ENCODE measurements at regions not wholly inside any gene's neighbourhood (a gene's known extent, or its start where the extent isn't known, plus 50 kb on each side); places are given as distances from the start of the nearest gene placed in this dataset.

- no peak for DNase-seq
These were observed 220.3 kb downstream of the C1D start for GRCh38 chr2:67842375-67842959.

DNA sequence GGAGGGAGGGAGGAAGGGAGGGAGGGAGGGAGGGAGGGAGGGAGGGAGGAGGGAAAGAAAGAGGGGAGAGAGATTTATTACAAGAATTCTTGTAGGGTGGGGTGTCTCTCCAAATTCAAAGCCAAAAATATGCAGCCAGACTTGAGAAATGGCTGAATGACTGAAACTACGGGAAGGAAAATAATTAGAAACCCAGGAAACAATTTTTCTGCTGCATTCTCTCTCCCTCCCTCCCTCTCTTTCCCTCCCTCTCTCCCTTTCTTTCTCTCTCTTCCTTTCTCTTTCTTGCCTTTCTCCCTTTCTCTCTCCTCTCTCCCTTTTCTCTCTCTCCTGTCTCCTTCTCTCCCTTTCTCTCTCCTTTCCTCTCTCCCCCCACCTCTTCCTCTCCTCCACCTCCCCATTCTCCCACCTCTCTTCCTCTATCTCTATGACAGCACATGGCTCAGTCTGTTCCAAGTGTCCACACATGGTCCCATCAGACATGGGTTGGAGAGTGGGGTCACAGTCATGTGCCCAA lies 218.7 kb downstream of the C1D start:
- no peak for DNase-seq

DNA sequence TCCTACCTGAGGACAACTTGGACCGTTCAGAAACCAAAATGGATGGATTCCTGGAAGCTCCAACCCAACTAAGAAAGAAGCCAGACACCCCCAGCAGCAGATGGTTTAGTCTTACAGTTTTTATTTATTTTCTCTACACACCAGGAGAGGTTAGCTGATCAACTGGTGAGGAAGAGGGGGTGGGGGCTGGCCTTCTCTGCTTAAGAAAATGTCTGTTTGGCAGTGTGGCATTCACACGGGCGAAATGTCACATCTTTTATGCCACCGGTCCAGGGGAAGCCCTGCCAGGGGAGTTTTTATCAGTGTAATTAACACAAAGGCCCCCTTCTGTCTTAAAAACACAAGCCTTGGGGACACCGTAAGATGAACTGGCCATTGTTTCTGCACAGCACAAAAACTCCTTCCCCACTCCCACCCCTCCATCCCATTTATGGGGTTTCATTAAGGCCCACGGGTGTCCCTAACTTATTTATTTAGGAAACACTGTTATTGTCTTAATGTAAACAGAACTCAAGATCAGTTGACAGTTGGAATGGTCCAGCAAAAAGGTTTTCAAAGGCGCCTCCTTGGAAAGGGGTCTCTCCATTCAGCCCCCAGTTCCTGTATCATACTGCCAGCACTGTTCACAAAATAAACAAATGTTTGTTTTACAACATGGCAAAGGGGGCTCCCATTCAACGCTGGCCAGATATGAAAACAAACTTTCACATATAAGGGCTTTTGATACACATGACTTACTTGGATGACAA lies 217.0 kb downstream of the C1D start:
- DNase-seq, result no peak

DNA sequence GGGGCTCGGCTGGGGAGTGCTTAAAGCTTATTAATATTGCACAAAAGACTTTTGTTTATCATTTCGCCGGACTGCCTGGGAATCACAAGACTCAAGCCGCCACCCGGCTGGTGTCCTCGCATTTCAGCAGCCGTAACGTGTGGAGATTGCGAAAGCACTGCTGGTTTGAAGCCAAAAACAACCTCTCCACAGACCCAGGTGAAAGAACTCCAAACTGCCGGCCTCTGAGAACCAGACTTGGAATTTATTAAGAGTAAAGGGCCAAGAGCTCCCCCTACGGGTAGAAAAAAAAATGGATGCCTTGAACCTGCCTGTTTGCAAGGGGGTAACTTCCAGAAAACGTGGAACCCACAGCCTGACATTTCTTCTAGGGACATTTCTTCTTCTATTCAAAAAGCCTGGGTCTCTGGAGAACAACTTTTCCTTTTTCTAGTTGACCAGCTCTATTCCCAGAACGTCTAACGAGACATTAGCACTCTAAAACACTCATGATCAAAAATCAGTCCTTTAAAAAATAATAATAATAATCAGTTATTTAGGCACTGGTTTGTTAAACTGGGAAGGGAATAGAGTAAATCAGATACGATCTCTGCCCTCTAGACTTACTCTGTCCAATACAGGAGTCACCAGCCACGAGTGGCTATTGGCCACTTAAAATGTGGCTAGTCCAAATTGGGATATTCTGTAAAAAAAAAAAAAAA lies 216.3 kb downstream of the C1D start:
- peak; percentile 63 for DNase-seq

DNA sequence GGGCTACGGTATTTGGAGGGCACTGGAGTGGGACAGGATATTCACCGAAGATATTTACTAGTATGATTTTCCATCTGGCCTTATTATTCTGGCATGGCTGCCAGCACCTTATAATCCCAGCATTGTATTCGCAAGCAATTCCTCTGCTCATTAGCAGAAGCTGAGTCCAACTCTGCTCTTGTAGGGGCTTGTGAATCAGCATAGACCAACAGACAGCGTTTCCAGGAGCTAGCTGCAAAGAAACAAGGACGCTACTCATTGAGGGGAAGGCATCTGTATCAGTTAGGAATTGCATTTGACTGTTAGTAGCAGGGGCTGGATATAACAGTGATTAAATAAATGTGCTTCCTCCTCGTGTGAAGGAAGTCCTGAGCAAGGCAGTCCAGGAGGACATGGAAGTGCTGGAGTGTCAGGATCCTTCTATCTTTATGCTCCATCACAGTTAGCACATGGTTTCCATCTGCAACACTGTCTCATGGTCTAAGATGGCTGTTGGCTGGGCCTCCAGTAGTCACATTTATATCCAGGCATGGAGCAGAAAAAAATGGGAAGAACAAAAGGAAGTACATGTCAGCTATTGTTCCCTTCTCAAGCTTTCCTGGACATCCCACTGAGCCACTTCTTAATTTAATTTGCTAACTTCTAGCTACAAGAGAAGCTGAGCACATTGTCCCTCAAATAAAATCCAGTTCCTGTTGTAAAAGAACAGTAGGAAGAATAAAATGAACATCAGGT lies 214.1 kb downstream of the C1D start:
- no peak for DNase-seq

DNA sequence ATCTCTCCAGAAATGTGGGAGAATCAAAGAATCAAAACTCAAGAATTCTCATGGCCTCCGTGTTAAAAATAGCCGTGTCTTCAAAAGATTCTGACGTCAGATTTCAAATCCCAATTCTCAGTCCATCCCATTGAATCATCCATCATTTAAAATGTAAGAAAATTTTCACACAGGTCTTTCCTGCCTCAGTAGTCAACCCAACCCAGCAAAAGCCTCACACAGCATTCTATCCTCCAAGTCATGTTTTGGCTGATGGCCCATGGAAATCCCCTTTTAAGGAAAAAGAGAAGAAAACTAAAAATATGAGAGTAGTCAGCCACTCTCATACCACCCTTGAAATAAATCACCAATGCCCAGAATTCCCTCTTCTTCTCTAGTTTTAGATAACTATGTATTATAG lies 211.8 kb downstream of the C1D start:
- DNase-seq, result no peak

DNA sequence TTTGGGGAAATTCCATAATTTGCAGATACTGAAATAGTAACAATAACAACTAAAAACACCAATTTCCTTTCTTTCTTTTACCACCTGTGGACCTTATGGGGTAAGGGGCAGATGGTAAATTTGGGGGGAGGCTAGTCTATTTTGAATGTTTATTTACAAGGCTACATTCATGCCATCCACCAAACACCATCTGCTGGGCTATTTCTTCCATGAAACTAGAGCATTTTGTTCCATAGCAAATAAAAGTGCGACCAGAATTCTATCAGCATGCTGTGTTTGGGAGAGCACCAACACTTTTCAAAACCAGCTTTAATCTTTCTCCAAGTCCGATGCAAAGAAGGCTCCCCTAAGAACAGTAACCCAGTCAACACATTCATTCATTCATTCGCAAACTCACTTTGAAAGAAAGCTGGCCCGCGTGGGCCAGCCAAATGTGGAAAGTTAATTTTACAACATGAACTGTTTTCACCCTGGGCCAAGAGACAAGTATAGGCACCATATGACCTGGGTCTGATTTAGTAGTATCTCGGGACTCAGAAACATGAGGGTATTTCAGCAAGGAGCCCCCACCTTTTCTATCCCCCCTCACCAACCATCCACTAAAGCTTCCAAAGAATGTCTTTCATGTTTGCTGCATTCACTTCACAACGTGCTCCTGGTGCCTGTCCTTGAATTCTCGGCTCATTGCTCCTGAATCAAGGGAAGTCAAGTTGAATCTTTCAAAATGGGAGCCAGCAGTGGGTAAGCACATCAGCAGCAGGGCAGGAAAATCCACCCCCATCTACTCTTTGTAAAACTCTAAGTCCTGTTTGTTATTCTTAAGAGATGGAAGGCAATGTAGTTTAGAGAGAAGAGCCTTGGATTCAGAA lies 210.6 kb downstream of the C1D start:
- DNase-seq, result no peak

- DNase-seq, result no peak
These were observed 208.6 kb downstream of the C1D start for GRCh38 chr2:67854103-67854743.

GRCh38 chr2:67854798-67855197 lies 208.0 kb downstream of the C1D start:
- DNase-seq, result no peak

DNA sequence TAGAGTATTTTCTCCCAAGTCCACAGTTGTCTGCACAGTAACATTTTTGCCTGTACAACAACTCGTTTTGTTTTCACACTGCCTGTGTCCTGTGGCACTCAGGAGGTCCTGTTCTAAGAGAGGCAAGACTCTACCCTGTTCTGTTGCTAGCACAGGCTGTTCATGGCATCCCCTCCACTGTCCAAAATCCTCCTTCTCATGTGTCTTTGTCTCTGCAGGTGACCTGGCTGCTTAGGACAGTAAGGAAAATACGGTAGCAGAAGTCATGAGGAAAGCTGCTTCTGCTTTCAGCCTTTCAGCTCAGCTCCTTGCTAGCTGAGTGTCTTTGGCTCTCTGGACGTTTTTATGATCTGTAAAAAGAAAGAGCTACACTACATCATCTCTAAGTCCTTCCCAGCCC lies 205.9 kb downstream of the C1D start:
- DNase-seq, result no peak

GRCh38 chr2:67857836-67858235 lies 205.0 kb downstream of the C1D start:
- DNase-seq, result no peak

DNA sequence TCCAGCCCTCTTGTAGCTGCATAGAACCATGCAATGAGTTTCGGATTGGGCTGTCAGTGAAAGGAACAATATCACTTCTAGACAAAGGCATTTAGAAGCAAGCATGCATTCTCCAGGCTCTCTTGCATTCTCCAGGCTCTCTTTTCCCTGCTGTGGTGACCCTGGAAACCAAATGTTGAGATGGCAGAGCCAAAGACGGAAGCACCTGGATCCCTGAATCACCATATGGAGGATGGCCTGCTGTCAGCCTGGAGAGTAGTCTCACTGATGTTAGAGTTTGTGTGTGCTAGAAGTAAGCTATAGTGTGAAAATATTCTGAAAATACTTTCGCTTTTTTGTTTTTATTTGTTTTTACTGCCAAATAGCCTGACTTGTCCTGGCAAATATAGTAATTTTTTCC lies 203.9 kb downstream of the C1D start:
- DNase-seq, result no peak

GRCh38 chr2:67865917-67866316 lies 196.9 kb downstream of the C1D start:
- no peak for DNase-seq

- no peak for DNase-seq
These were observed 195.1 kb downstream of the C1D start for GRCh38 chr2:67867735-67868134.

GRCh38 chr2:67871686-67872412 lies 191.0 kb downstream of the C1D start:
- DNase-seq, result no peak

DNA sequence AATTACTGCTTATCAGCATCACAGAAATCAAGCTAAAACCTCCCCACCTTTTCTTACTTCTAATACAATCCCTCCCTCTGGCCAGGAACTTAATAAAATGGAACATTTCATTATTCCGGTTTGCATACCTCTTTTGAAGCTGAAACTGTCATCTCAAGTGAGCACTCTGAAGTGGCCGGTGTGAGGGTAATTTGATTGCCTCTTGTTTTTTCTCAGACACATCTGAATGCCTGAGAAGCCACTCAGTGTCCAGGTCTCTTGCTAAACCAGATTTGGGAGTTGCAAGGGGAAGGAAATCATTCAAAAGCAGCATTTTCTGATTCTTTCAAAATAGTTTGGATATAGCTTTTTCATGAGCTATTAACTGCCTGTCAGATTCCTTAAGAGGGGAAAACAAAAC lies 190.3 kb downstream of the C1D start:
- DNase-seq, result no peak

GRCh38 chr2:67873916-67874315 lies 188.9 kb downstream of the C1D start:
- no peak for DNase-seq

GRCh38 chr2:67876176-67876575 lies 186.6 kb downstream of the C1D start:
- DNase-seq, result no peak

DNA sequence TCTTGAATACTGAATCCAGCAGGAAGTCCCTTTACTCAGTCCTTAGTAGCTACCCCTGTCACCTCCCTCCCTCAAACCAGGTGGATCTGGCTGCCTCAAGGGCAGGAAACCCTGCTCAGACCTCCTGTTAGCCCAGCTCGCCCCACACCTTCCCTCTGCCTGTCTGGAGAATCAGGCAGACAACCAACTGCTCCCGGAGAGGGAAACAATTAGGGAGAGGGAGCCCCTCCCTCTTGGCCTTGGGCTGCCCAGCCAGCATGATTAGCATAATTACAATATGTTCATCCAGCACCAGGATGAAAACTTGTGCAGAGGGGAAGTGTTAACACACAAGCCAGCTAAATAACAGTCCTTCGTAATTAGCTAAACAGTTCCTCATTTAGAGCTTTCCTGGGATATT lies 185.5 kb downstream of the C1D start:
- no peak for DNase-seq

DNA sequence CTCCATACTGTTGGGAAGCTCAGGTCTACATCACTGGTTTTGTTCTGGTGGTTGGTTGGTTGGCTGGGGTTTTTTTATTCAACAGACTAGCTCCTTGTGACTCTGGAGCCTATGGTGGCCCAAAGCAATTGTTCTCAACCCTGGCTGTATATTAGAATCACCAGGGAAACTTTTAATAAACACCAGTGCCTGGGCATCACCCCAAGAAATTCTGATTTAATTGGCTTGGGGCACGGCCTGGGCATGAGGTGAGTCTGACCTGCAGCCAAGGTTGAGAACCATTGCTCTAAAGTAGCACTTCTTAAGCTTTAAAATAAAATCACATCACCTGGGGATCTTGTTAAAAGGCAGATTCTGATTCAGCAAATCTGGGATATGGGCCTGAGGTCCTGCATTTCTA lies 184.1 kb downstream of the C1D start:
- DNase-seq, result no peak
